ENCODE measurements at regions not wholly inside any gene's neighbourhood (a gene's known extent, or its start where the extent isn't known, plus 50 kb on each side); places are given as distances from the start of the nearest gene placed in this dataset.
"Not testable (repeated sequence)": the region's sequence is repeated elsewhere in the genome, so short reads cannot be mapped to it uniquely, and the experiment has no call there.

DNA sequence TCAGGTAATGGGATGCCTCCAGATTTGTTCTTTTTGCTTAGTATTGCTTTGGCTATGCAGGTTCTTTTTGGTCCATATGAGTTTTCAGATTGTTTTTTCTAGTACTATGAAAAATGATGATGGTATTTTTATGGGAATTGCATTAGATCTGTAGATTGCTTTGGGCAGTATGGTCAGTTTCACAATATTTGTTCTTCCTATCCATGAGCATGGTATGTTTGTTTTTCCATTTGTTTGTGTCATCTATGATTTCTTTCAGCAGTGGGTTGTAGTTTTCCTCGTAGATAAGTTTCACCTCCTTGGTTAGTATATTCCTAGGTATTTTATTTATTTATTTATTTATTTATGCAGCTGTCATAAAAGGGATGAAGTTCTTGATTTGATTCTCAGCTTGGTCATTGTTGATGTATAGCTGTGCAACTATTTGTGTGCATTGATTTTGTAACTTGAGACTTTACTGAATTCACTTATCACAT is 103.9 kb upstream of the DNAH14 start:
- DNase-seq = no peak
- Histone ChIP-seq H3K4me3 (ENCODE audit: low read depth, low read length) (no peak overlapping the region), H3K27me3 (replicated peaks) (no peaks in the 10 kb centered on the region), H3K36me3 (replicated peaks) (no peaks in the 10 kb centered on the region), H3K27ac (no peak overlapping the region)
- TF ChIP-seq, protein P1, sequence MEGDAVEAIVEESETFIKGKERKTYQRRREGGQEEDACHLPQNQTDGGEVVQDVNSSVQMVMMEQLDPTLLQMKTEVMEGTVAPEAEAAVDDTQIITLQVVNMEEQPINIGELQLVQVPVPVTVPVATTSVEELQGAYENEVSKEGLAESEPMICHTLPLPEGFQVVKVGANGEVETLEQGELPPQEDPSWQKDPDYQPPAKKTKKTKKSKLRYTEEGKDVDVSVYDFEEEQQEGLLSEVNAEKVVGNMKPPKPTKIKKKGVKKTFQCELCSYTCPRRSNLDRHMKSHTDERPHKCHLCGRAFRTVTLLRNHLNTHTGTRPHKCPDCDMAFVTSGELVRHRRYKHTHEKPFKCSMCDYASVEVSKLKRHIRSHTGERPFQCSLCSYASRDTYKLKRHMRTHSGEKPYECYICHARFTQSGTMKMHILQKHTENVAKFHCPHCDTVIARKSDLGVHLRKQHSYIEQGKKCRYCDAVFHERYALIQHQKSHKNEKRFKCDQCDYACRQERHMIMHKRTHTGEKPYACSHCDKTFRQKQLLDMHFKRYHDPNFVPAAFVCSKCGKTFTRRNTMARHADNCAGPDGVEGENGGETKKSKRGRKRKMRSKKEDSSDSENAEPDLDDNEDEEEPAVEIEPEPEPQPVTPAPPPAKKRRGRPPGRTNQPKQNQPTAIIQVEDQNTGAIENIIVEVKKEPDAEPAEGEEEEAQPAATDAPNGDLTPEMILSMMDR (IDR thresholded peaks at IDR 0.05; ENCODE audit: low read depth, low read length, missing control alignments) = no peak
- in situ Hi-C loops (cut with HindIII; ENCODE audit: low pct_ligation_motif_present, low sequenced_read_pairs) = no loop called here

DNA sequence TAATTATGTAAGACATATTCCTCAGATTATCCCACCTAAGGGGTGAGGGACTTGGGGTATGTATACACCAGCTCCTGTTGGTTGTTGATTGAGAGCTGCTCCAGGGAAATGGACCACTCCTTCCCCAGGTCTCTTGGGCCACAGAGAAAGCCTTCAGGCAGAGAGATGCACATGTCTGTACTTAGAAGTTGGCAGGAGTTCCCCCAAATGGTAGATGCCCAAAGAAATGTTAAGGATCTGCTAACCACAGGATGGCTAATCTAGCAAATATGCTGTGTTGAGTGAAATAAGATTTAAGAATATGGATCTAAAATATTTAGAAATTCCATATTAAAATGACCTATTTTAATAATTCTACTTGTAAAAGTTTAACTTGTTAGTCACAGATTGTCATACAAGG is 100.8 kb upstream of the DNAH14 start:
- H3K27ac ChIP-seq = no peak overlapping the region

DNA sequence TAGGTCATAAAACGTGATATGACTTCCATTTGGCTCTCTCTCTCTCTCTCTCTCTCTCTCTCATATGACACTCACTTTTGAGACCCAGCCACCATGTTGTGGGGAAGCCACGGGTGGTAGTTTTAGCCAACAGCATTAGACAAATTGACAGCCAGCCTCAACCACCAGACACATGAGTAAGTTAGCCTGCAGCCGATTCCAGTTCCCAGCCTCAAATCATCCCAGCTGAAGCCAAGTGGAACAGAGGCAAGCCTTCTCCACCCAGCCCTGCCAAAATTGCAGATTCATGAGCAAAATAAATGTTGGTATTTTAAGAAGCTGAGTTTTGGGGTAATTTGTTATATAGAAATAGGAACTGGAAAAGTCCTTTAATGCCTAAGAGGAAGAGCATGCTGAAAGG is 98.0 kb upstream of the DNAH14 start:
- in situ Hi-C loops (cut with HindIII; ENCODE audit: low pct_ligation_motif_present, low sequenced_read_pairs) = no loop called here

More for the DNA sequence above, 100.8 kb upstream of the DNAH14 start:
- TF ChIP-seq, protein P1 (IDR thresholded peaks at IDR 0.05; ENCODE audit: low read depth, low read length, missing control alignments) = no peak
- Histone ChIP-seq H3K27me3 (replicated peaks) (no peaks in the 10 kb centered on the region), H3K4me3 (ENCODE audit: low read depth, low read length) (no peak overlapping the region), H3K36me3 (replicated peaks) (no peaks in the 10 kb centered on the region)
- DNase-seq = no peak
- in situ Hi-C loops (cut with HindIII; ENCODE audit: low pct_ligation_motif_present, low sequenced_read_pairs) = no loop called here

DNA sequence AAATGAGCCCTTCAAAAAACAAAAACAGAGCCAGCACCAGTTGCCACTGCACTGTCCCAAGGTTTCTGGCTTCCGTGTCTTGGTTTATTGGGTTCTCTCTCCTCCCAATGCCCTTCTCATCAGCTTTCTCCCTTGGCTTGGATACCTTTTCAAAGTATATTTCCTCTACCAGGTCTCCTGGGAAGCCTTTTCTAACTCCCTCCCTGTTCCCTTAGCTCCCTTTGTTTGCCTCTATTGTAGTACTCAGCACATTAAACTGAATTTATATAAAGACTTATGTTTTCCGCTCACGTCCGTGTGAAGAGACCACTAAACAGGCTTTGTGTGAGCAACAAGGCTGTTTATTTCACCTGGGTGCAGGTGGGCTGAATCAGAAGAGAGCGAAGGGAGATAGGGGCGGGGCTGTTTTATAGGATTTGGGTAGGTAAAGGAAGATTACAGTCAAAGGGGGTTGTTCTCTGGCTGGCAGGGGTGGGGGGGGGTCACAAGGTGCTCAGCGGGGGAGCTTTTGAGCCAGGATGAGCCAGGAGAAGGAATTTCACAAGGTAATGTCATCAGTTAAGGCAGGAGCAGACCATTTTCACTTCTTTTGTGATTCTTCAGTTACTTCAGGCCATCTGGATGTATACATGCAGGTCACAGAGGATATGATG is 89.7 kb upstream of the DNAH14 start:
- H3K36me3 ChIP-seq (replicated peaks); in situ Hi-C loops (cut with HindIII; ENCODE audit: low pct_ligation_motif_present, low sequenced_read_pairs); DNase-seq; H3K27ac ChIP-seq; H3K4me3 ChIP-seq (ENCODE audit: low read depth, low read length); H3K27me3 ChIP-seq (replicated peaks): not testable (repeated sequence)

More for the DNA sequence above, 98.0 kb upstream of the DNAH14 start:
- no peak overlapping the region for H3K27ac ChIP-seq
- no peaks in the 10 kb centered on the region for H3K27me3 ChIP-seq (replicated peaks)
- H3K4me3 ChIP-seq (ENCODE audit: low read depth, low read length) = no peak overlapping the region
- TF ChIP-seq, protein P1 (IDR thresholded peaks at IDR 0.05; ENCODE audit: low read depth, low read length, missing control alignments) = no peak
- DNase-seq = no peak
- no peaks in the 10 kb centered on the region for H3K36me3 ChIP-seq (replicated peaks)

DNA sequence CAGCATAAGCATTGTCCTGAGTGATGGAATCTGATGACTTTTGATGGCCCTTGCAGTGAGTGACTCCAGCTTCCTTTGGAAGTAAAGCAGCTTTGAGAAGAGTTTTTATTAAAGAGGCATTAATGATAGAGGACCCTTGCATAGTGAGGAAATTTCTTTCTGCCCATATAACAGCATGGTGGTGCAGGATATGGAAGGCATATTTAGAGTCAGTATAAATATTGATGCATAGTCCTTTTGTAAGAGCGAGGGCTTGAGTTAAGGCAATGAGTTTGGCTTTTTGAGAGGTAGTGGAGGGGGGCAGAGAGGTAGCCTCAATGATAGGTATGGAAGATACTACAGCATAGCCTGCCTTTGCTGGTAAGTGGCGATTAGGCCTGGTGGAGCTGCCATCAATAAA is 87.7 kb upstream of the DNAH14 start:
- H3K4me3 ChIP-seq (ENCODE audit: low read depth, low read length); DNase-seq; H3K27ac ChIP-seq; H3K27me3 ChIP-seq (replicated peaks); H3K36me3 ChIP-seq (replicated peaks); in situ Hi-C loops (cut with HindIII; ENCODE audit: low pct_ligation_motif_present, low sequenced_read_pairs): not testable (repeated sequence)

DNA sequence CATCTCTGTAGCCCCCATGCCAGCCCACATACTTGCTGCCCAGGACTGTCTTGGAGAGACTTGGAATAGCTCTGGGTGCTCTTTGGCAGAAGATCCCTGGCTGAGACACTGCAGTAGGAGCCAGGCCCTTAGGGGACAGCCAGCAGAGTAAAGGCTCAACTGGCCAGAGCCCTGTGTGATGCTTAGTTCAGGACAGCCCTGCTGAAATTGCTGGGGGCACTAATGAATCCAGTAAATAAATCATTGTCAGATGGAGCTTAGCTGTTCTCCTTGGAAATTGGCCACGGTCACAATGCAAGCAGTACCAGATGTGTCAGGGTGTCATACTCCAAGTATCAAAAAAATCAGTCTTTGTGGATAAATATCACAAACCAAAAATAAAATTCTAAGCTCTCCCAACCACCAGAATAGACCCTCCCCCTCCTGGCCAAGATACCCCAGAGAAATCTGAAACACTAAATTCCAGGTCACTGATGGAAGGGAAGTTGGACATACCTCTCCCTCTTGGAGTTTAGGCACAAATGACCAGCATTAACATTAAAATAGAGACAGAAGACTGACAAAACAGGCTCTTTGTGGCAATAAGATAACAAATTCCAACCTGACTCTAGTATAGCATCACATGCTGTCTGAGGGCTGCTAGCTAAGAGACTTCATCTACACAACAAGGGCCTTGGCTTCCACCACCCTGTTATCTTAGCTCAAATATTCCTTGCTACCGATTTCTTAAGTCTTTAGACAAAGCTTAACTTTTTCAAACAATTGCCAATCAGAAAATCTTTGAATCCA is 83.2 kb upstream of the DNAH14 start:
- H3K36me3 ChIP-seq (replicated peaks) = no peaks in the 10 kb centered on the region
- TF ChIP-seq, protein P1 (IDR thresholded peaks at IDR 0.05; ENCODE audit: low read depth, low read length, missing control alignments) = no peak
- no peak overlapping the region for H3K4me3 ChIP-seq (ENCODE audit: low read depth, low read length)
- H3K27ac ChIP-seq = no peak overlapping the region
- in situ Hi-C loops (cut with HindIII; ENCODE audit: low pct_ligation_motif_present, low sequenced_read_pairs) = no loop called here
- DNase-seq = no peak
- H3K27me3 ChIP-seq (replicated peaks) = no peaks in the 10 kb centered on the region

All from brain microvascular endothelial cell (primary cell).